Osteoblast (primary cell): ENCODE measurements at regions not wholly inside any gene's neighbourhood (a gene's known extent, or its start where the extent isn't known, plus 50 kb on each side); places are given as distances from the start of the nearest gene placed in this dataset.

Source experiments
- DNase-seq: peaks from one replicate; pipeline ENCODE4 v3.0.0; 2011; ENCODE audit warnings: low spot score, mixed read lengths; ENCODE audit not compliant: insufficient read length; ENCODE audit errors: missing footprints
- H2AFZ ChIP-seq: 2 replicates; pipeline ENCODE4 v1.6.0; 2011; ENCODE audit warnings: mild to moderate bottlenecking, low read length
- H3K27ac ChIP-seq: 2 replicates; pipeline ENCODE4 v1.5.1; 2011; ENCODE audit warnings: mild to moderate bottlenecking, low read depth, low read length, moderate library complexity
- H3K27me3 ChIP-seq: 2 replicates; pipeline ENCODE4 v1.6.0; 2012; ENCODE audit warnings: mild to moderate bottlenecking, control low read depth, inconsistent platforms, low read length, moderate library complexity; ENCODE audit not compliant: insufficient read depth
- H3K36me3 ChIP-seq: 2 replicates; pipeline ENCODE4 v1.5.1; 2011; ENCODE audit warnings: mild to moderate bottlenecking, low read length, control low read depth, moderate library complexity; ENCODE audit not compliant: insufficient read depth
- H3K4me1 ChIP-seq: 2 replicates; pipeline ENCODE4 v1.5.1; 2011; ENCODE audit warnings: mild to moderate bottlenecking, low read length, control low read depth, moderate library complexity; ENCODE audit not compliant: insufficient read depth
- H3K4me2 ChIP-seq: 2 replicates; pipeline ENCODE4 v1.6.0; 2011; ENCODE audit warnings: mild to moderate bottlenecking, low read length; ENCODE audit not compliant: insufficient read depth
- H3K4me3 ChIP-seq: fragments of 200-600 bp; sonication (generic); 3 replicates; pipeline ENCODE4 v1.5.1; 2012; ENCODE audit warnings: mild to moderate bottlenecking, low read length, inconsistent platforms; ENCODE audit not compliant: insufficient read depth
- H3K79me2 ChIP-seq: 2 replicates; pipeline ENCODE4 v1.6.0; 2012; ENCODE audit warnings: mild to moderate bottlenecking, low read length, control low read depth, inconsistent platforms; ENCODE audit not compliant: insufficient read depth
- H3K9me3 ChIP-seq: 2 replicates; pipeline ENCODE4 v1.5.1; 2011; ENCODE audit warnings: low read depth, low read length, control low read depth
- H4K20me1 ChIP-seq: 2 replicates; pipeline ENCODE4 v1.6.0; 2012; ENCODE audit warnings: mild to moderate bottlenecking, low read length, control low read depth; ENCODE audit not compliant: insufficient read depth
- CTCF ChIP-seq: IDR thresholded peaks from 2 replicates; pipeline ENCODE4 v1.5.1; 2011; ENCODE audit warnings: mild to moderate bottlenecking, low read depth, low read length, moderate library complexity; ENCODE audit errors: extremely low read depth

- no peaks in the 10 kb centered on the region for H3K79me2 ChIP-seq
- no peaks in the 10 kb centered on the region for H4K20me1 ChIP-seq
- no peak overlapping the region for H3K4me3 ChIP-seq
- no peak overlapping the region for H2AFZ ChIP-seq
- no peaks in the 10 kb centered on the region for H3K4me1 ChIP-seq
- no peak overlapping the region for H3K4me2 ChIP-seq
- H3K27ac ChIP-seq, result no peak overlapping the region
- no peaks in the 10 kb centered on the region for H3K9me3 ChIP-seq
- no peak for TF ChIP-seq CTCF
- no peaks in the 10 kb centered on the region for H3K36me3 ChIP-seq
- DNase-seq, result no peak
- no peaks in the 10 kb centered on the region for H3K27me3 ChIP-seq
Observed at GRCh38 chr9:105171589-105171988, 72.9 kb upstream of the SLC44A1 start.

GRCh38 chr9:105172436-105172835 lies 72.0 kb upstream of the SLC44A1 start:
- H3K79me2 ChIP-seq, result no peaks in the 10 kb centered on the region
- no peak overlapping the region for H3K4me2 ChIP-seq
- H3K36me3 ChIP-seq, result no peaks in the 10 kb centered on the region
- H3K4me3 ChIP-seq, result no peak overlapping the region
- H2AFZ ChIP-seq, result no peak overlapping the region
- H3K27ac ChIP-seq, result no peak overlapping the region
- no peaks in the 10 kb centered on the region for H4K20me1 ChIP-seq
- H3K9me3 ChIP-seq, result no peaks in the 10 kb centered on the region
- no peaks in the 10 kb centered on the region for H3K27me3 ChIP-seq
- H3K4me1 ChIP-seq, result no peaks in the 10 kb centered on the region
- DNase-seq, result no peak
- TF ChIP-seq CTCF, result no peak

GRCh38 chr9:105173306-105173705 lies 71.1 kb upstream of the SLC44A1 start:
- Histone ChIP-seq H3K9me3 (no peaks in the 10 kb centered on the region), H3K4me2 (no peak overlapping the region), H3K4me1 (no peaks in the 10 kb centered on the region), H4K20me1 (no peaks in the 10 kb centered on the region), H3K4me3 (no peak overlapping the region), H3K27ac (no peak overlapping the region), H3K79me2 (no peaks in the 10 kb centered on the region), H2AFZ (no peak overlapping the region), H3K27me3 (no peaks in the 10 kb centered on the region), H3K36me3 (no peaks in the 10 kb centered on the region)
- TF ChIP-seq CTCF, result no peak
- DNase-seq, result no peak

- Histone ChIP-seq H3K4me1 (no peaks in the 10 kb centered on the region), H3K27ac (no peak overlapping the region), H2AFZ (no peak overlapping the region), H3K4me2 (no peak overlapping the region), H3K27me3 (no peaks in the 10 kb centered on the region), H4K20me1 (no peaks in the 10 kb centered on the region), H3K79me2 (no peaks in the 10 kb centered on the region), H3K4me3 (no peak overlapping the region), H3K36me3 (no peaks in the 10 kb centered on the region), H3K9me3 (no peaks in the 10 kb centered on the region)
- no peak for TF ChIP-seq CTCF
- no peak for DNase-seq
Observed at GRCh38 chr9:105173826-105174225, 70.6 kb upstream of the SLC44A1 start.
